ENCODE measurements at regions not wholly inside any gene's neighbourhood (a gene's known extent, or its start where the extent isn't known, plus 50 kb on each side); places are given as distances from the start of the nearest gene placed in this dataset.

- DNase-seq, result no peak
- H3K9ac ChIP-seq (ENCODE audit: low read length), result no peak overlapping the region
- no peak overlapping the region for H3K4me2 ChIP-seq (ENCODE audit: low read depth, low read length)
- H3K9me3 ChIP-seq (replicated peaks; ENCODE audit: insufficient read depth, low read length), result no peaks in the 10 kb centered on the region
- no peak overlapping the region for H2AFZ ChIP-seq (ENCODE audit: low read length)
- H3K79me2 ChIP-seq (ENCODE audit: low read length), result no peaks in the 10 kb centered on the region
- H3K27me3 ChIP-seq (replicated peaks; ENCODE audit: insufficient read depth, low read length), result no peaks in the 10 kb centered on the region
- H3K4me1 ChIP-seq (ENCODE audit: low read length), result no peaks in the 10 kb centered on the region
- TF ChIP-seq CTCF (IDR thresholded peaks at IDR 0.05; ENCODE audit: low read length), result no peak
- TF ChIP-seq EZH2phosphoT487 (IDR thresholded peaks at IDR 0.05; ENCODE audit: low read length), result no peak
- TF ChIP-seq EZH2 (optimal IDR thresholded peaks at IDR 0.05; ENCODE audit: low read depth, low read length), result no peak
- no peak overlapping the region for H3K27ac ChIP-seq (ENCODE audit: low read length)
- H4K20me1 ChIP-seq (ENCODE audit: insufficient read depth, low read length), result no peaks in the 10 kb centered on the region
- H3F3A ChIP-seq (ENCODE audit: insufficient read depth, low read length), result no peaks in the 10 kb centered on the region
- H3K36me3 ChIP-seq (replicated peaks; ENCODE audit: insufficient read depth, low read length), result no peaks in the 10 kb centered on the region
- H3K4me3 ChIP-seq (ENCODE audit: low read length), result no peak overlapping the region
- H3K9me2 ChIP-seq (replicated peaks; ENCODE audit: insufficient read depth, low read length), result no peaks in the 10 kb centered on the region
Measured at GRCh38 chr6:132244744-132245143, 156.5 kb downstream of the MOXD1 start.

DNA sequence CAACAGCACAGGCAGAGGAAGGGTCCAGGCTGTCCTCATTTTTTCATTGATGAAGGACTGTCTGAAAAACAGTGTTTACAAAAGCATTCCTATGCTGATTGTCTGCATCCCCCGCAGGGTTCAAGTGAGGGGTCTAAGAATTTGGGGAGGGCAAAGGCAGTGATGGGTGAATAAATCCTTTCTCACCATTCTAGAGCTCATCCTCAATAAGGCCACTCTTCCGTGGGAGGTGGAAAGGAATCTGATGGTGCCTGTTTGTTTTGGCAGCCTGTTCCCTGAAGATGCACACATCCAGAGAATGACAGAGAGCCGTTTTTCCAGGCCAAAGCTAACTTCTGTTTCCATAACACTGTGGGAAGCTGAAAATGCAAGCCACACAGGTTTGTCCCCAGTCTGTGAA, 164.5 kb downstream of the MOXD1 start:
- H3K27ac ChIP-seq (ENCODE audit: low read length), result no peak overlapping the region
- no peak overlapping the region for H3K4me3 ChIP-seq (ENCODE audit: low read length)
- TF ChIP-seq EZH2phosphoT487 (IDR thresholded peaks at IDR 0.05; ENCODE audit: low read length), result no peak
- no peak for TF ChIP-seq CTCF (IDR thresholded peaks at IDR 0.05; ENCODE audit: low read length)
- TF ChIP-seq EZH2 (optimal IDR thresholded peaks at IDR 0.05; ENCODE audit: low read depth, low read length), result no peak
- H4K20me1 ChIP-seq (ENCODE audit: insufficient read depth, low read length), result no peaks in the 10 kb centered on the region
- H3K27me3 ChIP-seq (replicated peaks; ENCODE audit: insufficient read depth, low read length), result no peaks in the 10 kb centered on the region
- no peaks in the 10 kb centered on the region for H3K9me2 ChIP-seq (replicated peaks; ENCODE audit: insufficient read depth, low read length)
- no peaks in the 10 kb centered on the region for H3F3A ChIP-seq (ENCODE audit: insufficient read depth, low read length)
- H3K9me3 ChIP-seq (replicated peaks; ENCODE audit: insufficient read depth, low read length), result no peaks in the 10 kb centered on the region
- no peak overlapping the region for H2AFZ ChIP-seq (ENCODE audit: low read length)
- no peaks in the 10 kb centered on the region for H3K79me2 ChIP-seq (ENCODE audit: low read length)
- no peak overlapping the region for H3K4me2 ChIP-seq (ENCODE audit: low read depth, low read length)
- no peak for DNase-seq
- no peaks in the 10 kb centered on the region for H3K36me3 ChIP-seq (replicated peaks; ENCODE audit: insufficient read depth, low read length)
- no peaks in the 10 kb centered on the region for H3K4me1 ChIP-seq (ENCODE audit: low read length)
- H3K9ac ChIP-seq (ENCODE audit: low read length), result no peak overlapping the region

DNA sequence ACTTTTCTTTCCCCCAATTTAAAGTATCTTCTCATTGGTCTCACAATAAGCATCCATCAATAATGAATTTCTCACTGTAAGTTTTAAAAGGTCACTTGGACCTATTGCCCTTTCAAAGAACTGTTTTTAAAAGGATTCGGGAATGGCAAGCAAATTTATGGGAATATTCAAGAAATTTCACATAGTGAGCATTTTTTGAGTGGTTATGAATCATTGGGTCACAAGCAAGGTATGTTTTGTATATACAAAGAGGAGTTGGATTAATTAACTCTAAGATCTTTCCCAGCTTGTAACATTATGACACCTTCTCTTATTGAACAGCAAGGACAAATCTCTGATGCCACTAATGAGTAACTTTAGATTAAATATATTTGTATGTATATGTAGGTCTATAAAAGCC, 165.0 kb downstream of the MOXD1 start:
- H3K27ac ChIP-seq (ENCODE audit: low read length), result no peak overlapping the region
- no peaks in the 10 kb centered on the region for H3K9me3 ChIP-seq (replicated peaks; ENCODE audit: insufficient read depth, low read length)

More for the DNA sequence above, 165.0 kb downstream of the MOXD1 start:
- no peaks in the 10 kb centered on the region for H4K20me1 ChIP-seq (ENCODE audit: insufficient read depth, low read length)
- no peaks in the 10 kb centered on the region for H3K9me2 ChIP-seq (replicated peaks; ENCODE audit: insufficient read depth, low read length)
- H3K27me3 ChIP-seq (replicated peaks; ENCODE audit: insufficient read depth, low read length), result no peaks in the 10 kb centered on the region
- H3F3A ChIP-seq (ENCODE audit: insufficient read depth, low read length), result no peaks in the 10 kb centered on the region
- no peaks in the 10 kb centered on the region for H3K79me2 ChIP-seq (ENCODE audit: low read length)
- no peak overlapping the region for H3K4me3 ChIP-seq (ENCODE audit: low read length)
- H3K9ac ChIP-seq (ENCODE audit: low read length), result no peak overlapping the region
- H3K4me1 ChIP-seq (ENCODE audit: low read length), result no peaks in the 10 kb centered on the region
- DNase-seq, result no peak
- no peak overlapping the region for H3K4me2 ChIP-seq (ENCODE audit: low read depth, low read length)
- H3K36me3 ChIP-seq (replicated peaks; ENCODE audit: insufficient read depth, low read length), result no peaks in the 10 kb centered on the region
- TF ChIP-seq CTCF (IDR thresholded peaks at IDR 0.05; ENCODE audit: low read length) (no peak), EZH2phosphoT487 (IDR thresholded peaks at IDR 0.05; ENCODE audit: low read length) (no peak), EZH2 (optimal IDR thresholded peaks at IDR 0.05; ENCODE audit: low read depth, low read length) (no peak)
- H2AFZ ChIP-seq (ENCODE audit: low read length), result no peak overlapping the region

All from MM.1S (cell line).